ENCODE measurements at regions not wholly inside any gene's neighbourhood (a gene's known extent, or its start where the extent isn't known, plus 50 kb on each side); places are given as distances from the start of the nearest gene placed in this dataset.

- DNase-seq: no peak
Observed at GRCh38 chr7:123401295-123401694, 133.1 kb downstream of the IQUB start.

GRCh38 chr7:123400196-123400595, 134.2 kb downstream of the IQUB start:
- DNase-seq: no peak

- DNase-seq: peak; percentile 48
Observed at GRCh38 chr7:123398921-123399320, 135.5 kb downstream of the IQUB start.

- DNase-seq: peak; percentile 60
Observed at GRCh38 chr7:123397746-123398338, 136.6 kb downstream of the IQUB start.

GRCh38 chr7:123393623-123394022, 140.8 kb downstream of the IQUB start:
- DNase-seq: no peak

- no peak for DNase-seq
Observed at GRCh38 chr7:123372368-123372767, 162.0 kb downstream of the IQUB start.

GRCh38 chr7:123367484-123368122, 166.8 kb downstream of the IQUB start:
- peak; percentile 69 for DNase-seq

- peak; percentile 46 for DNase-seq
Observed at GRCh38 chr7:123367031-123367430, 167.3 kb upstream of the SLC13A1 start.

GRCh38 chr7:123366626-123367025, 166.9 kb upstream of the SLC13A1 start:
- peak; percentile 20 for DNase-seq

GRCh38 chr7:123360631-123361030, 160.9 kb upstream of the SLC13A1 start:
- DNase-seq: no peak

- DNase-seq: peak; percentile 71
Observed at GRCh38 chr7:123355576-123356190, 155.9 kb upstream of the SLC13A1 start.

- DNase-seq: no peak
Observed at GRCh38 chr7:123352973-123353372, 153.2 kb upstream of the SLC13A1 start.

GRCh38 chr7:123351516-123352505, 152.0 kb upstream of the SLC13A1 start:
- DNase-seq: peak; percentile 43

GRCh38 chr7:123351027-123351426, 151.3 kb upstream of the SLC13A1 start:
- no peak for DNase-seq

GRCh38 chr7:123348690-123349089, 148.9 kb upstream of the SLC13A1 start:
- DNase-seq: no peak

GRCh38 chr7:123346766-123347165, 147.0 kb upstream of the SLC13A1 start:
- peak; percentile 6 for DNase-seq

- DNase-seq: no peak
Observed at GRCh38 chr7:123343611-123344010, 143.8 kb upstream of the SLC13A1 start.

- no peak for DNase-seq
Observed at GRCh38 chr7:123341102-123341501, 141.3 kb upstream of the SLC13A1 start.

- DNase-seq: no peak
Observed at GRCh38 chr7:123338688-123339087, 138.9 kb upstream of the SLC13A1 start.

GRCh38 chr7:123329988-123330643, 130.3 kb upstream of the SLC13A1 start:
- DNase-seq: no peak

- DNase-seq: no peak
Observed at GRCh38 chr7:123327661-123328060, 127.9 kb upstream of the SLC13A1 start.

- no peak for DNase-seq
Observed at GRCh38 chr7:123324283-123324682, 124.5 kb upstream of the SLC13A1 start.

GRCh38 chr7:123323689-123324088, 123.9 kb upstream of the SLC13A1 start:
- DNase-seq: no peak

Measured in NCI-H69 (cell line).